GM12874 (cell line): ENCODE measurements at regions not wholly inside any gene's neighbourhood (a gene's known extent, or its start where the extent isn't known, plus 50 kb on each side); places are given as distances from the start of the nearest gene placed in this dataset.

ENCODE experiments used
- TF ChIP-seq, protein P1 (sequence below): IDR thresholded peaks from 2 replicates; pipeline ENCODE4 v1.5.1; 2011; ENCODE audit warnings: low read depth, mild to moderate bottlenecking, control low read depth, low read length, moderate library complexity; ENCODE audit not compliant: insufficient read depth

- TF ChIP-seq, protein P1, sequence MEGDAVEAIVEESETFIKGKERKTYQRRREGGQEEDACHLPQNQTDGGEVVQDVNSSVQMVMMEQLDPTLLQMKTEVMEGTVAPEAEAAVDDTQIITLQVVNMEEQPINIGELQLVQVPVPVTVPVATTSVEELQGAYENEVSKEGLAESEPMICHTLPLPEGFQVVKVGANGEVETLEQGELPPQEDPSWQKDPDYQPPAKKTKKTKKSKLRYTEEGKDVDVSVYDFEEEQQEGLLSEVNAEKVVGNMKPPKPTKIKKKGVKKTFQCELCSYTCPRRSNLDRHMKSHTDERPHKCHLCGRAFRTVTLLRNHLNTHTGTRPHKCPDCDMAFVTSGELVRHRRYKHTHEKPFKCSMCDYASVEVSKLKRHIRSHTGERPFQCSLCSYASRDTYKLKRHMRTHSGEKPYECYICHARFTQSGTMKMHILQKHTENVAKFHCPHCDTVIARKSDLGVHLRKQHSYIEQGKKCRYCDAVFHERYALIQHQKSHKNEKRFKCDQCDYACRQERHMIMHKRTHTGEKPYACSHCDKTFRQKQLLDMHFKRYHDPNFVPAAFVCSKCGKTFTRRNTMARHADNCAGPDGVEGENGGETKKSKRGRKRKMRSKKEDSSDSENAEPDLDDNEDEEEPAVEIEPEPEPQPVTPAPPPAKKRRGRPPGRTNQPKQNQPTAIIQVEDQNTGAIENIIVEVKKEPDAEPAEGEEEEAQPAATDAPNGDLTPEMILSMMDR = no peak
Measured at GRCh38 chr4:34732176-34732950, 1512.0 kb downstream of the ARAP2 start.

- TF ChIP-seq, protein P1 = no peak
Measured at GRCh38 chr4:34733185-34733941, 1511.0 kb downstream of the ARAP2 start.

GRCh38 chr4:34766935-34767334, 1477.4 kb downstream of the ARAP2 start:
- TF ChIP-seq, protein P1 = no peak

DNA sequence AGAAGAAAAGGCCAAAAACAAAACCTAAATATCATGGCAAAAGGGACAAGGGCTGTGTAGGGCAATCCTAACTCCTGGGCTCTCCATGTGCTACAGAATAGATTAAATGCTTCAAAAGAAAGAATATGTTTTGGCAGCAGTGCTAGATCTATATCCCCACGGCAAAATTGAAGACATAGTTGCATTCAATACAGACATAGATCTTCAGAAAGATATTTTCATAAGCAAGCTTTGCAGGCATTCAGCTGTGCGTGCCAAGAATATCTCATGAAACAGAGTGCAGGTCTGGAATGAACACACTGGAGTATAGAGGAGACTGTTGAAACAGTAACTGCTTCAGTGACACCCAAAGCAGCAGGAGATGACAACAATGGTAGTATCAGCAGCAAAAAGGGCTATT, 1476.9 kb downstream of the ARAP2 start:
- TF ChIP-seq, protein P1 = no peak

- TF ChIP-seq, protein P1 = no peak
Measured at GRCh38 chr4:34771632-34772031, 1472.7 kb downstream of the ARAP2 start.

DNA sequence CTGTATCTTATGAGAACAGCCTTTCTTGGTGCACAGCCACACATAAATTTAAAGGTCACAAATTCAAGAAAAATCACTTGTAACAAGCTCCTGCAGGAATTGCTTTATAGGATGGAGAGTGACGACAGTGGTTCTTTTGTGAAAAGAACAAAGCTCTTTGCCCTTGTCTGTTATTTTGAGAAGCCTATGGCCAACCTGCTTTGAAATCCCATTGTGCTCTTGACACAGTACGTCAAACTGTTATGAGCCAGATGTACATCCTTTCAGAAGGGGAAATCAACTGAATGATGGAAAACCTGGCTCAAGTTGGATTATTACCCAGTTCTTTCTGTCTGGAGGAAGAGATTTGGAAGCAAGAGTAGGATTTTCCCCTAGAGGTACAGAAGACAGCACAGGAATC, 1454.2 kb downstream of the ARAP2 start:
- TF ChIP-seq, protein P1 = no peak

GRCh38 chr4:34791209-34791608, 1453.1 kb downstream of the ARAP2 start:
- TF ChIP-seq, protein P1 = no peak
